GM12865 (cell line): ENCODE measurements at regions not wholly inside any gene's neighbourhood (a gene's known extent, or its start where the extent isn't known, plus 50 kb on each side); places are given as distances from the start of the nearest gene placed in this dataset.

Experiments used
- DNase-seq: peaks from one replicate; pipeline ENCODE4 v3.0.0; 2010; ENCODE audit warnings: low read depth
- H3K4me3 ChIP-seq: 2 replicates; pipeline ENCODE4 v1.5.1; 2011; ENCODE audit warnings: mild to moderate bottlenecking, low read depth, low read length, control low read depth
- CTCF ChIP-seq: IDR thresholded peaks from 2 replicates; pipeline ENCODE4 v1.5.1; 2011; ENCODE audit warnings: low read length, control low read depth, low read depth, inconsistent platforms; ENCODE audit not compliant: insufficient read depth; ENCODE audit errors: missing control alignments

GRCh38 chr2:191738003-191738402, 60.1 kb downstream of the NABP1 start:
- TF ChIP-seq CTCF, result no peak
- no peak for DNase-seq
- H3K4me3 ChIP-seq, result no peak overlapping the region

- H3K4me3 ChIP-seq, result no peak overlapping the region
- no peak for TF ChIP-seq CTCF
- DNase-seq, result no peak
Observed at GRCh38 chr2:191738667-191739066, 60.7 kb downstream of the NABP1 start.

GRCh38 chr2:191739194-191739593, 61.3 kb downstream of the NABP1 start:
- DNase-seq, result no peak
- no peak overlapping the region for H3K4me3 ChIP-seq
- no peak for TF ChIP-seq CTCF

GRCh38 chr2:191740016-191740419, 62.1 kb downstream of the NABP1 start:
- no peak for TF ChIP-seq CTCF
- H3K4me3 ChIP-seq, result no peak overlapping the region
- peak; percentile 72 for DNase-seq

GRCh38 chr2:191740759-191741158, 62.8 kb downstream of the NABP1 start:
- H3K4me3 ChIP-seq, result no peak overlapping the region
- no peak for DNase-seq
- TF ChIP-seq CTCF, result no peak

GRCh38 chr2:191746346-191747169, 68.6 kb downstream of the NABP1 start:
- DNase-seq, result no peak
- TF ChIP-seq CTCF, result no peak
- H3K4me3 ChIP-seq, result no peak overlapping the region

- no peak overlapping the region for H3K4me3 ChIP-seq
- no peak for TF ChIP-seq CTCF
- DNase-seq, result no peak
Observed at GRCh38 chr2:191747170-191747530, 69.2 kb downstream of the NABP1 start.
